HG02973 (cell line): ENCODE measurements at regions not wholly inside any gene's neighbourhood (a gene's known extent, or its start where the extent isn't known, plus 50 kb on each side); places are given as distances from the start of the nearest gene placed in this dataset.

Experiments
- ATAC-seq: cut with Tn5 transposase; IDR thresholded peaks from one replicate; pipeline ENCODE4 v1.9.1; 2021; ENCODE audit warnings: moderate library complexity; ENCODE audit not compliant: unreplicated experiment

- ATAC-seq = no peak
Measured at GRCh38 chr1:4268262-4268888, 368.3 kb upstream of the C1orf174 start.

- no peak for ATAC-seq
Measured at GRCh38 chr1:4268889-4269284, 368.8 kb upstream of the C1orf174 start.

GRCh38 chr1:4269330-4269729 is 369.3 kb upstream of the C1orf174 start:
- ATAC-seq = no peak

GRCh38 chr1:4269952-4270570 is 370.0 kb upstream of the C1orf174 start:
- ATAC-seq = no peak

- ATAC-seq = no peak
Measured at GRCh38 chr1:4270651-4271337, 370.7 kb upstream of the C1orf174 start.

GRCh38 chr1:4271338-4271998 is 371.4 kb upstream of the C1orf174 start:
- ATAC-seq = no peak

- no peak for ATAC-seq
Measured at GRCh38 chr1:4272568-4272967, 372.5 kb upstream of the C1orf174 start.

GRCh38 chr1:4273243-4273642 is 373.2 kb upstream of the C1orf174 start:
- ATAC-seq = no peak

- no peak for ATAC-seq
Measured at GRCh38 chr1:4273747-4274146, 373.7 kb upstream of the C1orf174 start.

GRCh38 chr1:4275083-4275482 is 375.0 kb upstream of the C1orf174 start:
- ATAC-seq = no peak

GRCh38 chr1:4276238-4276637 is 376.2 kb upstream of the C1orf174 start:
- ATAC-seq = no peak

- no peak for ATAC-seq
Measured at GRCh38 chr1:4277598-4277997, 376.8 kb upstream of the AJAP1 start.

- ATAC-seq = no peak
Measured at GRCh38 chr1:4284976-4285375, 369.4 kb upstream of the AJAP1 start.

- no peak for ATAC-seq
Measured at GRCh38 chr1:4292861-4293260, 361.5 kb upstream of the AJAP1 start.

- no peak for ATAC-seq
Measured at GRCh38 chr1:4298361-4299083, 355.9 kb upstream of the AJAP1 start.

GRCh38 chr1:4301007-4301406 is 353.4 kb upstream of the AJAP1 start:
- ATAC-seq = no peak

- no peak for ATAC-seq
Measured at GRCh38 chr1:4303303-4303702, 351.1 kb upstream of the AJAP1 start.

- no peak for ATAC-seq
Measured at GRCh38 chr1:4305526-4306301, 348.7 kb upstream of the AJAP1 start.

- no peak for ATAC-seq
Measured at GRCh38 chr1:4306559-4307467, 347.6 kb upstream of the AJAP1 start.
